ENCODE measurements at regions not wholly inside any gene's neighbourhood (a gene's known extent, or its start where the extent isn't known, plus 50 kb on each side); places are given as distances from the start of the nearest gene placed in this dataset.
"Not testable (repeated sequence)": the region's sequence is repeated elsewhere in the genome, so short reads cannot be mapped to it uniquely, and the experiment has no call there.

DNA sequence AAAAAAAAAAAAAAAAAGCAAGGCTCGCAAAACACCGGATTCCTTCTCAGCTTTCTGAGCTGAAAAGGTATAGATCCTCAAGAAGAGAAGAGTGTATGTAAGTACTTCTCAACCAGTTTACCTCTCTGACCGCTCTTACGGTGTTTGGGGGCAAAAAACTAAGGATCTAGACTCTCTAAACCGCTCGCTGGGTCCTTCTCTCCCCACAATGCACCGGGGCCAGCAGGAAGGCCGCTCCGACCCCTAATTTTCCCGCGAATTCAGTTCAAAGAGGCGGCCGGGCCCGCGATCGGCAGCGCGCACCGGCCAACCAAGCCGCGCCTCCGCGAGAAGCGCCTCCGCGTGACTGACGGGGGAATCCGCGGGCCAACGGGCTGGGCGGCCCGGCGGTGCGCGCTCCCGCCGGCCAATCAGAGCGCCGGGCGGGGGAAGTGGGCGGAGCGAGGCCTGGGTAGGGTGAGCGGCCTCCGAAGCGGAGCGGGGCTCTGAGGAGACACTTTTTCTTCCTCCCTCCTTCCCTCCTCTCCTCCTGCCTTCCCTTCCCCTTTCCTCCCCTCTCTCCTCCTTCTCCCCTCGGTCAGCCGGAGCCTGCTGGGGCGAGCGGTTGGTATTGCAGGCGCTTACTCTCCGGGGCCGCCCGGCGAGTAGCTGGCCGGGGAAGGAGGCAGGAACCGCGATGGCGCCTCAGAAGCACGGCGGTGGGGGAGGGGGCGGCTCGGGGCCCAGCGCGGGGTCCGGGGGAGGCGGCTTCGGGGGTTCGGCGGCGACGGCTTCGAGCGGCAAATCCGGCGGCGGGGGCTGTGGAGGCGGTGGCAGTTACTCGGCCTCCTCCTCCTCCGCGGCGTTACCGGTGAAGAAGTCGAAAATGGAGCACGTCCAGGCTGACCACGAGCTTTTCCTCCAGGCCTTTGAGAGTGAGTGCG is 93.0 kb downstream of the CRLF3 start:
- intact Hi-C loops (cut with micrococcal nuclease; ENCODE audit: unreplicated experiment); H4K20me1 ChIP-seq (ENCODE audit: control insufficient read depth, insufficient read depth); H3K9me3 ChIP-seq (replicated peaks; ENCODE audit: control insufficient read depth, insufficient read depth, low read length); in situ Hi-C loops (cut with MboI); CTCF ChIA-PET; H3K27me3 ChIP-seq (replicated peaks in 1 of 2; ENCODE audit: control insufficient read depth in 2 of 2, insufficient read depth in 2 of 2, low read length in 1 of 2); H3K36me3 ChIP-seq (ENCODE audit: control insufficient read depth in 2 of 2, insufficient read depth in 2 of 2, low read length in 1 of 2); BruUV-seq (replicated peaks): not testable (repeated sequence)
- Histone ChIP-seq H3K4me1 (ENCODE audit: control insufficient read depth, insufficient read depth, low read length) (peaks cover 15% of the 10 kb centered on the region), H3K4me2 (ENCODE audit: control insufficient read depth, insufficient read depth) (peak overlapping the region; percentile 40), H3K79me2 (ENCODE audit: control insufficient read depth, insufficient read depth, low read length) (peaks cover 34% of the 10 kb centered on the region), H2AFZ (ENCODE audit: control insufficient read depth, low read depth, low read length) (peak overlapping the region; percentile 67), H3K4me3 (peak overlapping the region; percentile 95), H3K9ac (ENCODE audit: control insufficient read depth, insufficient read depth, low read length) (peak overlapping the region; percentile 83), H3K27ac (ENCODE audit: control insufficient read depth, insufficient read depth) (peak overlapping the region; percentile 92)
- under 1% methylated on average over 63 of the region's 87 CpGs for WGBS (ENCODE audit: insufficient coverage, insufficient replicate concordance, low lambda C conversion rate, missing lambda C conversion rate)
- POLR2A ChIA-PET: interaction anchor here (0.6 to 0.7 kb wide), 6 partner anchors 18 to 1794 kb away, joined by 3 to 8 read pairs (median 4); no protein-coding TSS in a partner anchor
- RAD21 ChIA-PET (ENCODE audit: unreplicated experiment): interaction anchor here (0.6 to 0.7 kb wide), 2 partner anchors 803 to 981 kb away, joined by 3 to 5 read pairs; no protein-coding TSS in a partner anchor
- FAIRE-seq (peak; percentile 80), DNase-seq (ENCODE audit: low read depth, low spot score) (peak; percentile 26), ATAC-seq (peak; percentile 95)
- SMC1A ChIA-PET (ENCODE audit: uncharacterized antibody, unreplicated experiment): interaction anchor here (0.5 kb wide), 1 partner anchor 1204 kb away, joined by 3 read pairs; no protein-coding TSS in a partner anchor
- 0 out of 2 replicates have a peak, but pooled peaks have one; percentile 24 for TF ChIP-seq CREB1 (IDR thresholded peaks at IDR 0.05; ENCODE audit: low read depth)
- TF ChIP-seq, protein P1, sequence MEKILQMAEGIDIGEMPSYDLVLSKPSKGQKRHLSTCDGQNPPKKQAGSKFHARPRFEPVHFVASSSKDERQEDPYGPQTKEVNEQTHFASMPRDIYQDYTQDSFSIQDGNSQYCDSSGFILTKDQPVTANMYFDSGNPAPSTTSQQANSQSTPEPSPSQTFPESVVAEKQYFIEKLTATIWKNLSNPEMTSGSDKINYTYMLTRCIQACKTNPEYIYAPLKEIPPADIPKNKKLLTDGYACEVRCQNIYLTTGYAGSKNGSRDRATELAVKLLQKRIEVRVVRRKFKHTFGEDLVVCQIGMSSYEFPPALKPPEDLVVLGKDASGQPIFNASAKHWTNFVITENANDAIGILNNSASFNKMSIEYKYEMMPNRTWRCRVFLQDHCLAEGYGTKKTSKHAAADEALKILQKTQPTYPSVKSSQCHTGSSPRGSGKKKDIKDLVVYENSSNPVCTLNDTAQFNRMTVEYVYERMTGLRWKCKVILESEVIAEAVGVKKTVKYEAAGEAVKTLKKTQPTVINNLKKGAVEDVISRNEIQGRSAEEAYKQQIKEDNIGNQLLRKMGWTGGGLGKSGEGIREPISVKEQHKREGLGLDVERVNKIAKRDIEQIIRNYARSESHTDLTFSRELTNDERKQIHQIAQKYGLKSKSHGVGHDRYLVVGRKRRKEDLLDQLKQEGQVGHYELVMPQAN (conservative IDR thresholded peaks at IDR 0.05): peak; percentile 71; the same call in 1 of the 2 replicates
- TF ChIP-seq POLR2AphosphoS5 (IDR thresholded peaks at IDR 0.05; ENCODE audit: low read length): peak; percentile 92
- TF ChIP-seq POLR2A (IDR thresholded peaks at IDR 0.05; ENCODE audit: low read depth, low read length): peak; percentile 80
- TF ChIP-seq PML (IDR thresholded peaks at IDR 0.05; ENCODE audit: low read length): peak; percentile 83
- peak; percentile 75 for TF ChIP-seq NBN (IDR thresholded peaks at IDR 0.05)
- 0 out of 2 replicates have a peak, but pooled peaks have one; percentile 45 for TF ChIP-seq POLR2AphosphoS2 (IDR thresholded peaks at IDR 0.05; ENCODE audit: low read depth, low read length)
- TF ChIP-seq, protein P2, sequence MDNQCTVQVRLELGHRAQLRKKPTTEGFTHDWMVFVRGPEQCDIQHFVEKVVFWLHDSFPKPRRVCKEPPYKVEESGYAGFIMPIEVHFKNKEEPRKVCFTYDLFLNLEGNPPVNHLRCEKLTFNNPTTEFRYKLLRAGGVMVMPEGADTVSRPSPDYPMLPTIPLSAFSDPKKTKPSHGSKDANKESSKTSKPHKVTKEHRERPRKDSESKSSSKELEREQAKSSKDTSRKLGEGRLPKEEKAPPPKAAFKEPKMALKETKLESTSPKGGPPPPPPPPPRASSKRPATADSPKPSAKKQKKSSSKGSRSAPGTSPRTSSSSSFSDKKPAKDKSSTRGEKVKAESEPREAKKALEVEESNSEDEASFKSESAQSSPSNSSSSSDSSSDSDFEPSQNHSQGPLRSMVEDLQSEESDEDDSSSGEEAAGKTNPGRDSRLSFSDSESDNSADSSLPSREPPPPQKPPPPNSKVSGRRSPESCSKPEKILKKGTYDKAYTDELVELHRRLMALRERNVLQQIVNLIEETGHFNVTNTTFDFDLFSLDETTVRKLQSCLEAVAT (IDR thresholded peaks at IDR 0.05): peak; percentile 43; the same call in 1 of the 2 replicates
- TF ChIP-seq, protein P3, sequence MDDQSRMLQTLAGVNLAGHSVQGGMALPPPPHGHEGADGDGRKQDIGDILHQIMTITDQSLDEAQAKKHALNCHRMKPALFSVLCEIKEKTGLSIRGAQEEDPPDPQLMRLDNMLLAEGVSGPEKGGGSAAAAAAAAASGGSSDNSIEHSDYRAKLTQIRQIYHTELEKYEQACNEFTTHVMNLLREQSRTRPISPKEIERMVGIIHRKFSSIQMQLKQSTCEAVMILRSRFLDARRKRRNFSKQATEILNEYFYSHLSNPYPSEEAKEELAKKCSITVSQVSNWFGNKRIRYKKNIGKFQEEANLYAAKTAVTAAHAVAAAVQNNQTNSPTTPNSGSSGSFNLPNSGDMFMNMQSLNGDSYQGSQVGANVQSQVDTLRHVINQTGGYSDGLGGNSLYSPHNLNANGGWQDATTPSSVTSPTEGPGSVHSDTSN (IDR thresholded peaks at IDR 0.05; ENCODE audit: insufficient replicate concordance, low read depth, low read length): peak; percentile 70
- 0 out of 2 replicates have a peak, but pooled peaks have one; percentile 34 for TF ChIP-seq MXI1 (IDR thresholded peaks at IDR 0.05; ENCODE audit: low read depth, low read length)
- peak; percentile 66 for TF ChIP-seq TAF1 (IDR thresholded peaks at IDR 0.05; ENCODE audit: borderline replicate concordance, low read depth, low read length)
- TF ChIP-seq YY1 (IDR thresholded peaks at IDR 0.05; ENCODE audit: low read depth, low read length): peak; percentile 77; the same call in 1 of the 2 replicates
- TF ChIP-seq, protein P4, sequence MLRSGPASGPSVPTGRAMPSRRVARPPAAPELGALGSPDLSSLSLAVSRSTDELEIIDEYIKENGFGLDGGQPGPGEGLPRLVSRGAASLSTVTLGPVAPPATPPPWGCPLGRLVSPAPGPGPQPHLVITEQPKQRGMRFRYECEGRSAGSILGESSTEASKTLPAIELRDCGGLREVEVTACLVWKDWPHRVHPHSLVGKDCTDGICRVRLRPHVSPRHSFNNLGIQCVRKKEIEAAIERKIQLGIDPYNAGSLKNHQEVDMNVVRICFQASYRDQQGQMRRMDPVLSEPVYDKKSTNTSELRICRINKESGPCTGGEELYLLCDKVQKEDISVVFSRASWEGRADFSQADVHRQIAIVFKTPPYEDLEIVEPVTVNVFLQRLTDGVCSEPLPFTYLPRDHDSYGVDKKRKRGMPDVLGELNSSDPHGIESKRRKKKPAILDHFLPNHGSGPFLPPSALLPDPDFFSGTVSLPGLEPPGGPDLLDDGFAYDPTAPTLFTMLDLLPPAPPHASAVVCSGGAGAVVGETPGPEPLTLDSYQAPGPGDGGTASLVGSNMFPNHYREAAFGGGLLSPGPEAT (IDR thresholded peaks at IDR 0.05; ENCODE audit: low read depth): peak; percentile 28; the same call in 1 of the 2 replicates
- TF ChIP-seq, protein P5, sequence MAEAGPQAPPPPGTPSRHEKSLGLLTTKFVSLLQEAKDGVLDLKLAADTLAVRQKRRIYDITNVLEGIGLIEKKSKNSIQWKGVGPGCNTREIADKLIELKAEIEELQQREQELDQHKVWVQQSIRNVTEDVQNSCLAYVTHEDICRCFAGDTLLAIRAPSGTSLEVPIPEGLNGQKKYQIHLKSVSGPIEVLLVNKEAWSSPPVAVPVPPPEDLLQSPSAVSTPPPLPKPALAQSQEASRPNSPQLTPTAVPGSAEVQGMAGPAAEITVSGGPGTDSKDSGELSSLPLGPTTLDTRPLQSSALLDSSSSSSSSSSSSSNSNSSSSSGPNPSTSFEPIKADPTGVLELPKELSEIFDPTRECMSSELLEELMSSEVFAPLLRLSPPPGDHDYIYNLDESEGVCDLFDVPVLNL (IDR thresholded peaks at IDR 0.05; ENCODE audit: low read depth, low read length): peak; percentile 61; the same call in 1 of the 2 replicates
- peak; percentile 59; the same call in 1 of the 2 replicates for TF ChIP-seq SMAD5 (IDR thresholded peaks at IDR 0.05; ENCODE audit: low read depth)

Measured in GM12878 (cell line).